ENCODE measurements at regions not wholly inside any gene's neighbourhood (a gene's known extent, or its start where the extent isn't known, plus 50 kb on each side); places are given as distances from the start of the nearest gene placed in this dataset.

DNA sequence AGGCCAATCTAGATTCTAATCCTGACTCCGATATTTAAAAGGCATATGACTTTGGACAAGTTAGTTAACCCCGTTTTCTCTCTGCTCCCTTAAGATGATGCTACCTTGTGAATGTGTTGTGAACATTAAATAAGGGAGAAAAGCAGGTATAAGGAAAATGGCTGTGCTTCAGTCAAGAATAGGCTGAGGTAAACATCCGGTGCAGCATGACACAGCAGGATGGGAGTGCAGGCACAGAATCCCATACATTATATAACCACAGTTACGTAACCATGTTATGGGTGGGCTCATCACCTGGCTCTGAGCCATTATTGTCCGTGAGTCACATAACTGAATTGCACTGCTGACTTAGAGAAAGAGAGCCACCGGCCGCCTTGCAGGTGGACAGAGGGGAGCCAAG, 382.2 kb upstream of the ANO5 start:
- Histone ChIP-seq H3K4me3 (ENCODE audit: low read length) (no peak overlapping the region), H3K36me3 (ENCODE audit: insufficient read depth, low read length) (no peaks in the 10 kb centered on the region), H3K27me3 (ENCODE audit: insufficient read depth, low read length, poor library complexity, severe bottlenecking) (no peaks in the 10 kb centered on the region), H3K4me1 (ENCODE audit: insufficient read depth, low read length) (no peaks in the 10 kb centered on the region), H3K27ac (ENCODE audit: low read depth, low read length) (no peak overlapping the region), H3K9me3 (ENCODE audit: low read length) (no peaks in the 10 kb centered on the region)
- Mint-ChIP-seq H3K9me3 (peaks cover 3 to 18% (median 10%) of the 10 kb centered on the region in 5 donors), H3K4me1 (no peaks in the 10 kb centered on the region), H3K36me3 (no peaks in the 10 kb centered on the region), H3K27ac (no peak overlapping the region), H3K4me3 (no peak overlapping the region), H3K27me3 (no peaks in the 10 kb centered on the region)
- no peak for DNase-seq
- ChIA-PET CTCF (no interaction called here), POLR2A (no interaction called here)

DNA sequence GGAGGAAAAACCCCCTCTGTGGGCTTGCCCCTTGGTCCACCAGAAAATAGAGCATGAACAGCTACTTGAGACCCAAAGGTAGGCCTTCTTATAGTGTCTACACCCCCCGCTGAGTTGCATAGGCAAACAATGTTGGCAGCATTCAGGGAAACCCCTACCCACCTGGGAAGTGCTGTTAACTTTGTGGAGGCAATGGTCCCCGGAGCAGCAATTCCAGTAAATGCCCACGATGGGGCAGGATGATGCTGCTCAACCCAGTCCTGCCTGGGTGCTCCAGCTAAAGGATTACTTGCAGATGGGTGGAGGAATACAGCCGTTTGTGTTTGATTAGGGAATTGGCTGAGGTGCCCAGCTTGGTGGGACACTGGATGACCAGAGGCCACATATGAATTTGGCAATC, 381.3 kb upstream of the ANO5 start:
- Mint-ChIP-seq H3K4me1 (no peaks in the 10 kb centered on the region), H3K27me3 (no peaks in the 10 kb centered on the region), H3K4me3 (no peak overlapping the region), H3K36me3 (no peaks in the 10 kb centered on the region), H3K9me3 (peaks cover 3 to 14% (median 10%) of the 10 kb centered on the region in 5 donors), H3K27ac (no peak overlapping the region)
- Histone ChIP-seq H3K9me3 (ENCODE audit: low read length) (no peaks in the 10 kb centered on the region), H3K4me3 (ENCODE audit: low read length) (no peak overlapping the region), H3K36me3 (ENCODE audit: insufficient read depth, low read length) (no peaks in the 10 kb centered on the region), H3K27me3 (ENCODE audit: insufficient read depth, low read length, poor library complexity, severe bottlenecking) (no peaks in the 10 kb centered on the region), H3K27ac (ENCODE audit: low read depth, low read length) (no peak overlapping the region), H3K4me1 (ENCODE audit: insufficient read depth, low read length) (no peaks in the 10 kb centered on the region)
- DNase-seq = no peak
- POLR2A ChIA-PET = no interaction called here
- CTCF ChIA-PET = no interaction called here

- ChIA-PET POLR2A (no interaction called here), CTCF (no interaction called here)
- no peaks in the 10 kb centered on the region for H3K9me3 ChIP-seq (ENCODE audit: low read length)
- H3K4me1 ChIP-seq (ENCODE audit: insufficient read depth, low read length) = no peaks in the 10 kb centered on the region
- no peak overlapping the region for H3K4me3 Mint-ChIP-seq
- no peak overlapping the region for H3K27ac ChIP-seq (ENCODE audit: low read depth, low read length)
- DNase-seq = no peak
- H3K4me3 ChIP-seq (ENCODE audit: low read length) = no peak overlapping the region
- H3K36me3 Mint-ChIP-seq = no peaks in the 10 kb centered on the region
- H3K27me3 Mint-ChIP-seq = no peaks in the 10 kb centered on the region
- H3K27ac Mint-ChIP-seq = no peak overlapping the region
- peaks cover 5 to 14% (median 10%) of the 10 kb centered on the region in 5 donors for H3K9me3 Mint-ChIP-seq
- no peaks in the 10 kb centered on the region for H3K27me3 ChIP-seq (ENCODE audit: insufficient read depth, low read length, poor library complexity, severe bottlenecking)
- no peaks in the 10 kb centered on the region for H3K36me3 ChIP-seq (ENCODE audit: insufficient read depth, low read length)
- no peaks in the 10 kb centered on the region for H3K4me1 Mint-ChIP-seq
Measured at GRCh38 chr11:21814169-21814568, 378.7 kb upstream of the ANO5 start.

GRCh38 chr11:21817696-21818095, 375.2 kb upstream of the ANO5 start:
- POLR2A ChIA-PET = no interaction called here
- Histone ChIP-seq H3K4me3 (ENCODE audit: low read length) (no peak overlapping the region), H3K36me3 (ENCODE audit: insufficient read depth, low read length) (no peaks in the 10 kb centered on the region), H3K4me1 (ENCODE audit: insufficient read depth, low read length) (no peaks in the 10 kb centered on the region), H3K27ac (ENCODE audit: low read depth, low read length) (no peak overlapping the region), H3K27me3 (ENCODE audit: insufficient read depth, low read length, poor library complexity, severe bottlenecking) (no peaks in the 10 kb centered on the region), H3K9me3 (ENCODE audit: low read length) (no peaks in the 10 kb centered on the region)
- no peak for DNase-seq
- no peaks in the 10 kb centered on the region for H3K4me1 Mint-ChIP-seq
- CTCF ChIA-PET = no interaction called here
- no peaks in the 10 kb centered on the region for H3K27me3 Mint-ChIP-seq
- peaks cover 0 to 14% (median 4%) of the 10 kb centered on the region in 5 donors for H3K9me3 Mint-ChIP-seq
- H3K36me3 Mint-ChIP-seq = no peaks in the 10 kb centered on the region
- H3K27ac Mint-ChIP-seq = no peak overlapping the region
- H3K4me3 Mint-ChIP-seq = no peak overlapping the region

DNA sequence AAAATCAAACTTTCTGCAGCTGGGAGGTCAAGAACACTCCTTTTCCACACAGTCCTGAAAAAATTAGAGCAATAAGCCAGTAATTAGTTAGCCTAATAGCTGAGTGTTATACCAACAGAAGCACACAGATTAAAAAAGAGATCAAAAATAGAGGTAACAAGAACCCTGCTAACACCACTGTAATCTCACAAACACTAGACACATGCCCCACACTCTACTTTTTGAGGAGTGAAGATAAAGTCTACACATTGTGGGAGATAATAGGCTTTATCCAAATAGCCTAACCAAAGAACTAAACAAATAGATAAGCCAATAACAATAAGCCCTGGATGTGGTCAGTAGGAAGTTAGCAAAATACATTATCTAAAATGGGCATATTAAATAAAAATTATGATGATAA, 372.7 kb upstream of the ANO5 start:
- Mint-ChIP-seq H3K27me3 (no peaks in the 10 kb centered on the region), H3K4me1 (no peaks in the 10 kb centered on the region)
- no peaks in the 10 kb centered on the region for H3K36me3 ChIP-seq (ENCODE audit: insufficient read depth, low read length)

DNA sequence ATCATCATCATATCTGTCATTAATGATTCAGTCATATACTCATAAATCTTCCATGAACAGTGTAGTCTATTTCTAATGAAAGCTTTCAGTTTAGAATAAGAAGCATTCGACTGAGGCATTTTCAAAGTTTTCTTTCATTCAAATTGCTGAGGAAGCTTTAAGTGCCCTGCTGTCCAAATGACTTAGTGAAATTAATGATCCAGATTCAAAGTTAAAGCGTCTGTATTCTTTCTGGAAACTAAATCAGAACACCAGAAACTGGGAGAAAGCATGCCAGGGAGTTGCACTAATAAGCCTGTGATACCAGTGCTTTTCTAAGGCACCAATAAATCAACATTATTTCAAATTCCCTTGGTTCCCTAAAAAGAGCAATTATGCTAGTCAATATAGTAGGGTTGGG, 367.8 kb upstream of the ANO5 start:
- no peaks in the 10 kb centered on the region for H3K27me3 Mint-ChIP-seq
- Histone ChIP-seq H3K27me3 (ENCODE audit: insufficient read depth, low read length, poor library complexity, severe bottlenecking) (no peaks in the 10 kb centered on the region), H3K36me3 (ENCODE audit: insufficient read depth, low read length) (no peaks in the 10 kb centered on the region), H3K27ac (ENCODE audit: low read depth, low read length) (no peak overlapping the region), H3K4me1 (ENCODE audit: insufficient read depth, low read length) (no peaks in the 10 kb centered on the region), H3K4me3 (ENCODE audit: low read length) (no peak overlapping the region), H3K9me3 (ENCODE audit: low read length) (no peaks in the 10 kb centered on the region)
- H3K36me3 Mint-ChIP-seq = no peaks in the 10 kb centered on the region
- H3K9me3 Mint-ChIP-seq = peaks cover 0 to 20% (median 2%) of the 10 kb centered on the region in 5 donors
- no peak overlapping the region for H3K27ac Mint-ChIP-seq
- H3K4me3 Mint-ChIP-seq = no peak overlapping the region
- no peaks in the 10 kb centered on the region for H3K4me1 Mint-ChIP-seq
- CTCF ChIA-PET = no interaction called here
- DNase-seq = no peak
- POLR2A ChIA-PET = no interaction called here

More for the DNA sequence above, 372.7 kb upstream of the ANO5 start:
- Histone ChIP-seq H3K4me1 (ENCODE audit: insufficient read depth, low read length) (no peaks in the 10 kb centered on the region), H3K27ac (ENCODE audit: low read depth, low read length) (no peak overlapping the region), H3K9me3 (ENCODE audit: low read length) (no peaks in the 10 kb centered on the region), H3K27me3 (ENCODE audit: insufficient read depth, low read length, poor library complexity, severe bottlenecking) (no peaks in the 10 kb centered on the region), H3K4me3 (ENCODE audit: low read length) (no peak overlapping the region)
- Mint-ChIP-seq H3K4me3 (no peak overlapping the region), H3K27ac (no peak overlapping the region), H3K36me3 (no peaks in the 10 kb centered on the region), H3K9me3 (peaks cover 0 to 15% (median 4%) of the 10 kb centered on the region in 5 donors)
- CTCF ChIA-PET = no interaction called here
- POLR2A ChIA-PET = no interaction called here
- DNase-seq = no peak

DNA sequence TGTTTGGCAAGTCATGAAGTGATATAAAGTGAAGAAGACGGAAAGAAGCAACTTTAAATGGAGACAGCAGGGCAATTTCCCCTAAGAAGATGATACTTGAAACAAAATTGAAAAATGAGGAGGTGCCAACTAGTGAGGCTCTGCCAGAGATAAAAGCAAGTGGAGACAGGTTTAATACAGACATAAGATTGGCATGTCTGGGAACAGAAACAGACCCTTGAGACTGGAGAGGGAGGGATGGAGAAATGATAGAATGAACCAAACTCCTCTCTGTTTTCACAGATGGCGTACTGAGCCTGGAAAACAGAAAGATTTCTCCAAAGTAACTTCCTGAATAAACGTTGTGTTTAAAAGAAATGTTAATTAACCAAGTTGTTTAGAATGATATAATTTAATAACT, 354.5 kb upstream of the ANO5 start:
- H3K9me3 ChIP-seq (ENCODE audit: low read length) = no peaks in the 10 kb centered on the region
- DNase-seq = no peak
- H3K36me3 ChIP-seq (ENCODE audit: insufficient read depth, low read length) = no peaks in the 10 kb centered on the region
- no peak overlapping the region for H3K27ac Mint-ChIP-seq
- no peak overlapping the region for H3K4me3 ChIP-seq (ENCODE audit: low read length)
- no peak overlapping the region for H3K4me3 Mint-ChIP-seq
- no peaks in the 10 kb centered on the region for H3K27me3 Mint-ChIP-seq
- no peaks in the 10 kb centered on the region for H3K27me3 ChIP-seq (ENCODE audit: insufficient read depth, low read length, poor library complexity, severe bottlenecking)
- H3K9me3 Mint-ChIP-seq = peaks cover 0 to 12% (median 4%) of the 10 kb centered on the region in 5 donors
- H3K4me1 Mint-ChIP-seq = no peaks in the 10 kb centered on the region
- H3K4me1 ChIP-seq (ENCODE audit: insufficient read depth, low read length) = no peaks in the 10 kb centered on the region
- no peaks in the 10 kb centered on the region for H3K36me3 Mint-ChIP-seq
- POLR2A ChIA-PET = no interaction called here
- no peak overlapping the region for H3K27ac ChIP-seq (ENCODE audit: low read depth, low read length)
- CTCF ChIA-PET = no interaction called here

- CTCF ChIA-PET = no interaction called here
- no peak overlapping the region for H3K4me3 ChIP-seq (ENCODE audit: low read length)
- H3K27ac ChIP-seq (ENCODE audit: low read depth, low read length) = no peak overlapping the region
- POLR2A ChIA-PET = no interaction called here
- Mint-ChIP-seq H3K4me3 (no peak overlapping the region), H3K4me1 (no peaks in the 10 kb centered on the region), H3K27me3 (no peaks in the 10 kb centered on the region), H3K9me3 (peaks cover 0 to 13% (median 6%) of the 10 kb centered on the region in 5 donors), H3K36me3 (no peaks in the 10 kb centered on the region), H3K27ac (no peak overlapping the region)
- no peak for DNase-seq
- H3K27me3 ChIP-seq (ENCODE audit: insufficient read depth, low read length, poor library complexity, severe bottlenecking) = no peaks in the 10 kb centered on the region
- no peaks in the 10 kb centered on the region for H3K9me3 ChIP-seq (ENCODE audit: low read length)
- no peaks in the 10 kb centered on the region for H3K4me1 ChIP-seq (ENCODE audit: insufficient read depth, low read length)
- no peaks in the 10 kb centered on the region for H3K36me3 ChIP-seq (ENCODE audit: insufficient read depth, low read length)
Measured at GRCh38 chr11:21839796-21840195, 353.1 kb upstream of the ANO5 start.

DNA sequence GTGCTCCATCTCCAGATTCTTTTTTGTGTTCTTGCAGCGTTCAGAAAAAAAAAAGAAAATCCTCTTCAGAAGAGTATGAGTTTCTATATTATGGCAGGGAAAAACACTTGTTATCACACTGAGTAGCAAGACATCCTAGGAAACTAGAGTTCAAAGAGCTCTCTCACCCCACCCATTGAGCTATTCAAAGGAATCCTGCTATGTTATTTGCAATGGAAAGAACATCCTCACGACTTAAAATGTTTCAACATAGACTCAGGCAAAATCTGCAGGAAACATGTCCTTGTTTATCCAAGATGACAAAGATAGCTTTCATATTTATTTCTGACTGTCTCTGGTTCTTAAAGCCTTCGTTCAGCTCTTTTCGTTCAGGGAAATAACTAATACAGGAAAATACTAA, 331.6 kb upstream of the ANO5 start:
- H3K4me1 Mint-ChIP-seq = no peaks in the 10 kb centered on the region
- CTCF ChIA-PET = no interaction called here
- H3K36me3 ChIP-seq (ENCODE audit: insufficient read depth, low read length) = no peaks in the 10 kb centered on the region

More for the DNA sequence above, 331.6 kb upstream of the ANO5 start:
- H3K4me3 ChIP-seq (ENCODE audit: low read length) = no peak overlapping the region
- Mint-ChIP-seq H3K4me3 (no peak overlapping the region), H3K27me3 (no peaks in the 10 kb centered on the region), H3K9me3 (peaks cover 0 to 35% (median 5%) of the 10 kb centered on the region in 5 donors), H3K36me3 (no peaks in the 10 kb centered on the region), H3K27ac (no peak overlapping the region)
- H3K27ac ChIP-seq (ENCODE audit: low read depth, low read length) = no peak overlapping the region
- no peaks in the 10 kb centered on the region for H3K4me1 ChIP-seq (ENCODE audit: insufficient read depth, low read length)
- H3K9me3 ChIP-seq (ENCODE audit: low read length) = no peaks in the 10 kb centered on the region
- POLR2A ChIA-PET = no interaction called here
- DNase-seq = no peak
- H3K27me3 ChIP-seq (ENCODE audit: insufficient read depth, low read length, poor library complexity, severe bottlenecking) = no peaks in the 10 kb centered on the region

Data from CD8-positive, alpha-beta memory T cell (primary cell).